ENCODE measurements at regions not wholly inside any gene's neighbourhood (a gene's known extent, or its start where the extent isn't known, plus 50 kb on each side); places are given as distances from the start of the nearest gene placed in this dataset.
A peak's percentile ranks its signal among the peaks of the same experiment; 100 is the strongest.

DNA sequence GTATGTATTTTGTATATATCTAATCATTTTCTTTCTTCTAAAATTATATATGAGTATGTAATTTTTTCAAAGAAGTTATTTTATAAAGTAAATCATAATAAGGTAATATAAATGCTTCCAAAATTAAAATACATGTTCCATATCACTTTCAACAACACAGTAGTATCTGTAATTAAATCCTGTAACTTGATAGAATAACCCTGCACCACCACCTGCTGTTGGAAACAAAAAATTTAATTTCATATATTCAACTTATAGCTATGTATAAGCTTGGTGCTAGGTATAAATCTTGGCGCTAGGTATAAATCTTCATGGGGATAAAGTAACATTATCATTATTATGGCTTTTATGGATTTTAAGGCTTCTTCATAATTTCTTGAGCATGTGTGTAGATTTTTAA, 149.7 kb upstream of the DCN start:
- no peaks in the 10 kb centered on the region for H3K9me3 ChIP-seq (ENCODE audit: control insufficient read depth in 2 of 2, low read length in 2 of 2)
- Mint-ChIP-seq H3K27me3 (peaks cover 33% of the 10 kb centered on the region), H3K36me3 (no peaks in the 10 kb centered on the region), H3K9me3 (peaks cover 0 to 2% (median 0%) of the 10 kb centered on the region in 7 donors), H3K4me3 (no peak overlapping the region), H3K4me1 (no peaks in the 10 kb centered on the region), H3K27ac (no peak overlapping the region)
- H3K4me3 ChIP-seq (ENCODE audit: low read depth, low read length) = no peak overlapping the region
- H3K27me3 ChIP-seq (ENCODE audit: control insufficient read depth, insufficient read depth, low read length) = peaks cover 3% of the 10 kb centered on the region
- H3K27ac ChIP-seq (ENCODE audit: insufficient read depth, low read length, poor library complexity, severe bottlenecking) = no peak overlapping the region
- DNase-seq (no peak), ATAC-seq (ENCODE audit: low read depth in 2 of 2) (no peak)
- no peaks in the 10 kb centered on the region for H3K4me1 ChIP-seq (ENCODE audit: control insufficient read depth, insufficient read depth, low read length, poor library complexity, severe bottlenecking)
- no peaks in the 10 kb centered on the region for H3K36me3 ChIP-seq (ENCODE audit: control insufficient read depth, insufficient read depth, low read length)

DNA sequence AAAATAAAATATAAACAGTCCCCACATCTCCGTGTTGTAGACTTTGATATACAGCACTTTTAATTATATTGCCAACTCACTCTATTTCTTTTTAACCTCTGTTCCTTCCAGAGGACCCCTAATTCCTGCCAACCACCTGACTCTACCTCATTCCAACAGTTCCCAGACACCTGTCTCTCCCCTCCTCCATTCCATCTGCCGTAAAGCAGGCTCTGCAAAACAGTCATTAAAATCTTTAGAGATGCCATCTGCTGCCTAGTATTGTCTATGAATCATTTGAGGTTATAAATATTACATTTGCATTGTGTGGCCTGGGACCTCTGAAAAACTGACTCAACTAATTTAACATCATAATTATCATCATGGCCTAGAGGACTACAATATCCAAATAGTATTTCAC, 148.8 kb upstream of the DCN start:
- no peaks in the 10 kb centered on the region for H3K9me3 ChIP-seq (ENCODE audit: control insufficient read depth in 2 of 2, low read length in 2 of 2)
- peaks cover 3% of the 10 kb centered on the region for H3K27me3 ChIP-seq (ENCODE audit: control insufficient read depth, insufficient read depth, low read length)
- no peak overlapping the region for H3K27ac ChIP-seq (ENCODE audit: insufficient read depth, low read length, poor library complexity, severe bottlenecking)
- no peaks in the 10 kb centered on the region for H3K4me1 Mint-ChIP-seq
- H3K4me3 ChIP-seq (ENCODE audit: low read depth, low read length) = no peak overlapping the region
- peaks cover 0 to 2% (median 0%) of the 10 kb centered on the region in 7 donors for H3K9me3 Mint-ChIP-seq
- H3K4me3 Mint-ChIP-seq = no peak overlapping the region
- no peaks in the 10 kb centered on the region for H3K36me3 Mint-ChIP-seq
- ATAC-seq (ENCODE audit: low read depth in 2 of 2) (no peak), DNase-seq (no peak)
- no peaks in the 10 kb centered on the region for H3K4me1 ChIP-seq (ENCODE audit: control insufficient read depth, insufficient read depth, low read length, poor library complexity, severe bottlenecking)
- no peak overlapping the region for H3K27ac Mint-ChIP-seq
- peaks cover 28% of the 10 kb centered on the region for H3K27me3 Mint-ChIP-seq
- H3K36me3 ChIP-seq (ENCODE audit: control insufficient read depth, insufficient read depth, low read length) = no peaks in the 10 kb centered on the region

DNA sequence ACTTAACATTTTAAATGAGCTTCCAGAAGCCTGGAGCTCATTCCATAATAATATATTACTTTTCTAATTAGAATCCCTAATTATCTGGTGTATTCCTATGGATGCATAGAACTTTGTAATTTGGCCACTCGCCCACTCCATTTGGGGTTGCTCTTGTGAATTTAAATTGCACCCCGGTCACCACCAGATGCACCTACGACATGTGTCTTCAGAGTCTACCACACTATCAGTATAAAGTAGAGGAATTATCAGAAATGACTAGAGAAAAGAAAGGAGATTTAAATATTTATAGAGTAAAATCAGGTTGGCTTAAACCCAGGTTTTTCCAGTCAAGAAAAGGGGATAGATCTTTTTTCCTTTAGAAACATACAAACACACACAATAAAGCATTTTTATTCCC, 145.8 kb upstream of the DCN start:
- no peaks in the 10 kb centered on the region for H3K9me3 ChIP-seq (ENCODE audit: control insufficient read depth in 2 of 2, low read length in 2 of 2)
- no peaks in the 10 kb centered on the region for H3K4me1 ChIP-seq (ENCODE audit: control insufficient read depth, insufficient read depth, low read length, poor library complexity, severe bottlenecking)
- peaks cover 3% of the 10 kb centered on the region for H3K27me3 ChIP-seq (ENCODE audit: control insufficient read depth, insufficient read depth, low read length)
- Mint-ChIP-seq H3K36me3 (no peaks in the 10 kb centered on the region), H3K9me3 (peaks cover 0 to 2% (median 0%) of the 10 kb centered on the region in 7 donors), H3K27me3 (peaks cover 17% of the 10 kb centered on the region), H3K4me3 (no peak overlapping the region), H3K27ac (no peak overlapping the region), H3K4me1 (no peaks in the 10 kb centered on the region)
- ATAC-seq (ENCODE audit: low read depth in 2 of 2) (no peak), DNase-seq (no peak)
- no peak overlapping the region for H3K4me3 ChIP-seq (ENCODE audit: low read depth, low read length)
- H3K36me3 ChIP-seq (ENCODE audit: control insufficient read depth, insufficient read depth, low read length) = no peaks in the 10 kb centered on the region
- no peak overlapping the region for H3K27ac ChIP-seq (ENCODE audit: insufficient read depth, low read length, poor library complexity, severe bottlenecking)

DNA sequence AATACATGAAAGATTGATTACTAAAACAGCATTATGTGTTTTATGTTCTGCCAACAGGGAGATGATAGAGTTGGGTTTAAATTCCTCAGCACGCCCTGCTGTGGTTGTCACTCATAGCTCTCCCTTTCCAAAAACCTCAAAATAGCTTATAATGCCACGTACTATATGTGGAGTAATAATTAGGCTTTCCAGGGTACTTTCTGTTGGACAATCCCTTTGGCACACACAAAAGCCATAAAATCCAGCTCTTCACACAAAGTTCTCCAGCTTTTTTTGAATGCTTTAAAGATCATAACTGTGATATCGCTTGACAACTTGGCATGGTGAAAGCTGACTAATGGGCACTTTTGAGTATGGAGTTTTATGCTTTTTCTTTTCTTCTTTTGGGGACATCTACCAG, 145.3 kb upstream of the DCN start:
- ATAC-seq (ENCODE audit: low read depth in 2 of 2) (no peak), DNase-seq (no peak)
- no peak overlapping the region for H3K27ac Mint-ChIP-seq
- H3K27me3 Mint-ChIP-seq = peaks cover 17% of the 10 kb centered on the region
- Histone ChIP-seq H3K4me3 (ENCODE audit: low read depth, low read length) (no peak overlapping the region), H3K27me3 (ENCODE audit: control insufficient read depth, insufficient read depth, low read length) (peaks cover 3% of the 10 kb centered on the region), H3K4me1 (ENCODE audit: control insufficient read depth, insufficient read depth, low read length, poor library complexity, severe bottlenecking) (no peaks in the 10 kb centered on the region), H3K36me3 (ENCODE audit: control insufficient read depth, insufficient read depth, low read length) (no peaks in the 10 kb centered on the region), H3K27ac (ENCODE audit: insufficient read depth, low read length, poor library complexity, severe bottlenecking) (no peak overlapping the region), H3K9me3 (ENCODE audit: control insufficient read depth in 2 of 2, low read length in 2 of 2) (no peaks in the 10 kb centered on the region)
- no peaks in the 10 kb centered on the region for H3K36me3 Mint-ChIP-seq
- peaks cover 0 to 2% (median 0%) of the 10 kb centered on the region in 7 donors for H3K9me3 Mint-ChIP-seq
- no peak overlapping the region for H3K4me3 Mint-ChIP-seq
- no peaks in the 10 kb centered on the region for H3K4me1 Mint-ChIP-seq

DNA sequence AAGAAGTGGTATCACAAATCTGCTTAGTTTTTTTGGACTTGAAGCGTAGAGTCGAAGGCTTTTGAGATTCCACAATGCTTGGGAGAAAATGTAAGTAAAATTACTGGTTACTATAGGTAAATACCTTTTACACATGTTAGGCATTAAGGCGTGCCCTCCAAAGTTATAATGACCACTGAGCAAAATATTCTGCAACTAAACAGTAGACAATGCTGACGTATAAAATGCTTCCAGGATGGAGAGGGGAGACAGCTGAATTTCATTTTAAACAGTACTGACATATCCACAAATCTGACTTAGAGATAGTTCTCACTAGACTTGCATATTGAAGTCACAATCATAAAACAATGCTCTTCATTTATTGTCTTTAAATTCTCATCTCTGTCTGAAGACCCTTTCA, 144.5 kb upstream of the DCN start:
- no peak for DNase-seq
- peaks cover 17% of the 10 kb centered on the region for H3K27me3 Mint-ChIP-seq
- no peak overlapping the region for H3K27ac Mint-ChIP-seq
- Histone ChIP-seq H3K27ac (ENCODE audit: insufficient read depth, low read length, poor library complexity, severe bottlenecking) (no peak overlapping the region), H3K36me3 (ENCODE audit: control insufficient read depth, insufficient read depth, low read length) (no peaks in the 10 kb centered on the region), H3K4me1 (ENCODE audit: control insufficient read depth, insufficient read depth, low read length, poor library complexity, severe bottlenecking) (no peaks in the 10 kb centered on the region), H3K9me3 (ENCODE audit: control insufficient read depth in 2 of 2, low read length in 2 of 2) (no peaks in the 10 kb centered on the region), H3K4me3 (ENCODE audit: low read depth, low read length) (no peak overlapping the region), H3K27me3 (ENCODE audit: control insufficient read depth, insufficient read depth, low read length) (peaks cover 3% of the 10 kb centered on the region)
- H3K36me3 Mint-ChIP-seq = no peaks in the 10 kb centered on the region
- no peak overlapping the region for H3K4me3 Mint-ChIP-seq
- peaks cover 0 to 2% (median 0%) of the 10 kb centered on the region in 7 donors for H3K9me3 Mint-ChIP-seq
- H3K4me1 Mint-ChIP-seq = no peaks in the 10 kb centered on the region
- ATAC-seq (ENCODE audit: low read depth in 2 of 2) = no peak

DNA sequence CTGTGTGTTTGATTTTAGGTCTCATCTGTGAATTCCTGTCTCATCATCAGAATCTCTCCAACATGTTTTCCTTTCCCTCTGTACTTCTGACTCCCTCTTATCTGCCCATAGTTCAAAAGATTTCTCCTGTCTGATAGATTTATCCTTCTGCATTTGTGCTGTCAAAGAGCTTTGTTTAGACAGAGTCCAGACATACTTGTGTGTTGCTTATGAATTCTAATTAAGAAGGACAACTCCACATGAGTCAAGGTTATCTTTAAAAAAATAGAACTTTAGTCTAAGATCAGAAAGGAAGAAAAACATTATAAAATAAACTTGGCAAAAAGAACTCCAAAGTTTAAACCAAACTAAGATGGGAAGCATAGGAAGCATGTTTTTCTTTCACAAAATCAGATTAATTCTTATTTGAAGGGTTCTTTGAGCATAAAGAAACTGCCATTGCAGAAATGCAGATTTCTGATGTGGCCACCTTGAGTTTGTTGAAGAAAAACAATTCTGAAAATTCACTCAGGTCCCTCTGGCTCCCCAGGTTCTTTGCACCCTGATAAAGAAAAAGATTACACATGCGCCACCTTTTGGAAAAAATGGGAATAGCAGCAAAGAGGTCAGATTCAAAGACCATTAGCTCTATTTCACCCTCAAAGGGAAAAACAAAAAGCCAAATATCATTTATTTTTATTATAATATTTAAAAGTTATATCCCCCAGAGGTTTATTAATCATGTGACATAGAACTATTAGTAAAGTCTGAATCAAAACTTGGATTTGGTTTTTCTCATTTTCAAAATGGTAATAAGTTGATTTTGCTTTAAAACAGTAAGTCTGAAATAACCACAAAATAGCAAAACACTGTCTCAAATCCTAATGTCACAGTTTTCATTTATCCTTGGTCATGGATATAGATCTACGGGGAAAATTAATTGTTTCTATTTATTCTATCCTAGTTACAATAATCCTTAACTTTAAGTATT, 143.7 kb upstream of the DCN start:
- no peak overlapping the region for H3K27ac ChIP-seq (ENCODE audit: insufficient read depth, low read length, poor library complexity, severe bottlenecking)
- Mint-ChIP-seq H3K36me3 (no peaks in the 10 kb centered on the region), H3K27me3 (peaks cover 13% of the 10 kb centered on the region), H3K4me3 (no peak overlapping the region), H3K4me1 (no peaks in the 10 kb centered on the region), H3K9me3 (no peaks in the 10 kb centered on the region), H3K27ac (no peak overlapping the region)
- ATAC-seq (ENCODE audit: low read depth in 2 of 2) (no peak), DNase-seq (peak; percentile 2 to 51 (median 37))
- H3K27me3 ChIP-seq (ENCODE audit: control insufficient read depth, insufficient read depth, low read length) = peaks cover under 1% of the 10 kb centered on the region
- H3K9me3 ChIP-seq (ENCODE audit: control insufficient read depth in 2 of 2, low read length in 2 of 2) = no peaks in the 10 kb centered on the region
- no peak overlapping the region for H3K4me3 ChIP-seq (ENCODE audit: low read depth, low read length)
- no peaks in the 10 kb centered on the region for H3K4me1 ChIP-seq (ENCODE audit: control insufficient read depth, insufficient read depth, low read length, poor library complexity, severe bottlenecking)
- no peaks in the 10 kb centered on the region for H3K36me3 ChIP-seq (ENCODE audit: control insufficient read depth, insufficient read depth, low read length)

DNA sequence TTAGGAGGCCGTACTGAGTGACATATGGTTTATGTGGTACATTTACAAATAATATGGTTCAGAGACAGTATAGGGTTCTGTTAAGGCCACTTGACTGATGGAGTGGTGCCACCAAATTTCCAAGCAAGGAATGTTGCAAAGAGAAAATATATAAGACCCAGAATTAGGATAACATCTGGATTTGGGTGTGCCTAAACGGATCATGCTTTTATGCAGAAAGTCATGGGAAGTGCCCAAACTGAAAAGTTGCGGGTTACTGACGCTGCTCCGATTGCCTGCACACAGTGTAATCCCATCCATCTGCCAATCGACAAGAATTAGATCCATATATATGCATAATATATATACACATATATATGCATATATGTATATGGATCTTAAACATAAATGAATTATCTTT, 138.4 kb upstream of the DCN start:
- Mint-ChIP-seq H3K4me3 (no peak overlapping the region), H3K36me3 (no peaks in the 10 kb centered on the region), H3K27me3 (peaks cover 4% of the 10 kb centered on the region)

More for the DNA sequence above, 138.4 kb upstream of the DCN start:
- Histone ChIP-seq H3K4me1 (ENCODE audit: control insufficient read depth, insufficient read depth, low read length, poor library complexity, severe bottlenecking) (no peaks in the 10 kb centered on the region), H3K27me3 (ENCODE audit: control insufficient read depth, insufficient read depth, low read length) (peaks cover 5% of the 10 kb centered on the region), H3K36me3 (ENCODE audit: control insufficient read depth, insufficient read depth, low read length) (no peaks in the 10 kb centered on the region), H3K9me3 (ENCODE audit: control insufficient read depth in 2 of 2, low read length in 2 of 2) (no peaks in the 10 kb centered on the region), H3K27ac (ENCODE audit: insufficient read depth, low read length, poor library complexity, severe bottlenecking) (no peak overlapping the region), H3K4me3 (ENCODE audit: low read depth, low read length) (no peak overlapping the region)
- H3K27ac Mint-ChIP-seq = no peak overlapping the region
- DNase-seq (no peak), ATAC-seq (ENCODE audit: low read depth in 2 of 2) (no peak)
- no peaks in the 10 kb centered on the region for H3K4me1 Mint-ChIP-seq
- H3K9me3 Mint-ChIP-seq = no peaks in the 10 kb centered on the region
